A673 (cell line): ENCODE measurements at regions not wholly inside any gene's neighbourhood (a gene's known extent, or its start where the extent isn't known, plus 50 kb on each side); places are given as distances from the start of the nearest gene placed in this dataset.

Source experiments
- BruUV-seq: library from RNA; stranded (reverse); fragments of 400-500 nt; replicated peaks from 2 replicates; lab custom pipeline; 2021; lab: Mats Ljungman, UMichigan
- CTCF ChIA-PET: fragments of 300-600 bp; sonication (Branson Sonifier 250); formaldehyde crosslinking; loops from one replicate; lab custom pipeline; 2022; ENCODE audit warnings: antibody characterized with exemption; lab: Charles Lee
- POLR2A ChIA-PET: fragments of 300-600 bp; sonication (Branson Sonifier 250); formaldehyde crosslinking; loops from one replicate; lab custom pipeline; 2022; ENCODE audit warnings: antibody characterized with exemption; ENCODE audit not compliant: low non-redundant PET; lab: Charles Lee
- DNase-seq: peaks from one replicate; pipeline ENCODE4 v3.0.0-alpha.2; 2015; ENCODE audit warnings: low spot score
- H3K27ac ChIP-seq: fragments of 200-600 bp; sonication (generic); 2 replicates; pipeline ENCODE4 v1.5.1; 2016; ENCODE audit warnings: mixed run types, low read depth, mild to moderate bottlenecking, mixed read lengths, antibody characterized with exemption, low read length; ENCODE audit not compliant: poor library complexity, severe bottlenecking
- H3K27me3 ChIP-seq: fragments of 200-600 bp; sonication (generic); replicated peaks from 2 replicates; pipeline ENCODE4 v1.6.1; 2017; ENCODE audit warnings: mixed run types, low read depth, mild to moderate bottlenecking, mixed read lengths, antibody characterized with exemption, low read length; ENCODE audit not compliant: insufficient read depth, poor library complexity
- H3K36me3 ChIP-seq: fragments of 200-600 bp; sonication (generic); 2 replicates; pipeline ENCODE4 v1.6.1; 2016; ENCODE audit warnings: mixed run types, mild to moderate bottlenecking, mixed read lengths, antibody characterized with exemption, low read length; ENCODE audit not compliant: insufficient read depth, poor library complexity, severe bottlenecking
- H3K4me1 ChIP-seq: fragments of 200-600 bp; sonication (generic); 2 replicates; pipeline ENCODE4 v1.6.1; 2017; ENCODE audit warnings: mixed run types, mild to moderate bottlenecking, mixed read lengths, antibody characterized with exemption, low read length; ENCODE audit not compliant: insufficient read depth, poor library complexity, severe bottlenecking
- H3K4me3 ChIP-seq: fragments of 200-600 bp; sonication (generic); 2 replicates; pipeline ENCODE4 v1.5.1; 2016; ENCODE audit warnings: low read depth, mixed run types, mild to moderate bottlenecking, mixed read lengths, low read length; ENCODE audit not compliant: poor library complexity, severe bottlenecking
- H3K9me3 ChIP-seq: fragments of 200-600 bp; sonication (generic); 2 replicates; pipeline ENCODE4 v1.6.1; 2016; ENCODE audit warnings: mixed run types, low read depth, mild to moderate bottlenecking, mixed read lengths, antibody characterized with exemption, low read length; ENCODE audit not compliant: poor library complexity, severe bottlenecking
- EZH2 ChIP-seq: fragments of 200-600 bp; sonication (generic); IDR thresholded peaks from 2 replicates; pipeline ENCODE4 v1.6.1; 2017; ENCODE audit warnings: borderline replicate concordance, low read depth, mild to moderate bottlenecking, mixed read lengths, antibody characterized with exemption, low read length; ENCODE audit not compliant: poor library complexity, severe bottlenecking
- intact Hi-C: fragments of 100-400 bp; cut with micrococcal nuclease; formaldehyde crosslinking; loops from one replicate; pipeline ENCODE4 v1.10.0; 2022; ENCODE audit not compliant: unreplicated experiment
- TF ChIP-seq, protein P1 (sequence below): fragments of 300-800, 200-600 bp; sonication (generic); conservative IDR thresholded peaks from 2 replicates; pipeline ENCODE4 v1.5.1; 2017; ENCODE audit warnings: low read depth, mild to moderate bottlenecking, antibody characterized with exemption, low read length, moderate library complexity, mixed read lengths

DNA sequence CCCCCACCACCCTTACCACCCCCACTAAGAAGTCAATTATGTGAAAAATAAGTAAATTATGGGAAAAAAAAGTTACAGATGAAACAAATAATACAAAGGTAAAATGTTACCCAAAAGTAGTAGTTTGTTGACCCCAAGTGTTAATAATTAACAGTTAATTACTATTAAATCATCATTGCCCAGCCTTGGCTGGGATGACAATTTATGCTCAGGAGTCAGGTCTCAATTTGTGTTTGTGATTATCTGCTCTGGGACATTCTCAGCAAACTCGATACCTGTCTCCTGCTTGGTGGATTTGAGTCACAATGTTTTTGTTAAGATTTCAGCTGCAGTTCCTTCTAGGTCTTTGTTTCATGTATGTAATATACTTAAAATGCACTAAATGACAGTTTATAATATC, 172.3 kb upstream of the IRX3 start:
- H3K36me3 ChIP-seq: no peaks in the 10 kb centered on the region
- H3K27me3 ChIP-seq: no peaks in the 10 kb centered on the region
- no peak overlapping the region for H3K4me3 ChIP-seq
- TF ChIP-seq, protein P1, sequence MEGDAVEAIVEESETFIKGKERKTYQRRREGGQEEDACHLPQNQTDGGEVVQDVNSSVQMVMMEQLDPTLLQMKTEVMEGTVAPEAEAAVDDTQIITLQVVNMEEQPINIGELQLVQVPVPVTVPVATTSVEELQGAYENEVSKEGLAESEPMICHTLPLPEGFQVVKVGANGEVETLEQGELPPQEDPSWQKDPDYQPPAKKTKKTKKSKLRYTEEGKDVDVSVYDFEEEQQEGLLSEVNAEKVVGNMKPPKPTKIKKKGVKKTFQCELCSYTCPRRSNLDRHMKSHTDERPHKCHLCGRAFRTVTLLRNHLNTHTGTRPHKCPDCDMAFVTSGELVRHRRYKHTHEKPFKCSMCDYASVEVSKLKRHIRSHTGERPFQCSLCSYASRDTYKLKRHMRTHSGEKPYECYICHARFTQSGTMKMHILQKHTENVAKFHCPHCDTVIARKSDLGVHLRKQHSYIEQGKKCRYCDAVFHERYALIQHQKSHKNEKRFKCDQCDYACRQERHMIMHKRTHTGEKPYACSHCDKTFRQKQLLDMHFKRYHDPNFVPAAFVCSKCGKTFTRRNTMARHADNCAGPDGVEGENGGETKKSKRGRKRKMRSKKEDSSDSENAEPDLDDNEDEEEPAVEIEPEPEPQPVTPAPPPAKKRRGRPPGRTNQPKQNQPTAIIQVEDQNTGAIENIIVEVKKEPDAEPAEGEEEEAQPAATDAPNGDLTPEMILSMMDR: no peak
- no peak for TF ChIP-seq EZH2
- no peak for DNase-seq
- peaks cover 62% of the 10 kb centered on the region for H3K4me1 ChIP-seq
- ChIA-PET CTCF (no interaction called here), POLR2A (interaction anchor here (0.6 kb wide), 1 partner anchor 8 kb away, joined by 4 read pairs; no protein-coding TSS in a partner anchor)
- H3K9me3 ChIP-seq: peaks cover 13% of the 10 kb centered on the region
- no peak overlapping the region for H3K27ac ChIP-seq
- intact Hi-C loops: loop anchor here (10.0 kb wide), 1 partner anchor 466 kb away; no protein-coding TSS in a partner anchor
- BruUV-seq: no TSS peak

DNA sequence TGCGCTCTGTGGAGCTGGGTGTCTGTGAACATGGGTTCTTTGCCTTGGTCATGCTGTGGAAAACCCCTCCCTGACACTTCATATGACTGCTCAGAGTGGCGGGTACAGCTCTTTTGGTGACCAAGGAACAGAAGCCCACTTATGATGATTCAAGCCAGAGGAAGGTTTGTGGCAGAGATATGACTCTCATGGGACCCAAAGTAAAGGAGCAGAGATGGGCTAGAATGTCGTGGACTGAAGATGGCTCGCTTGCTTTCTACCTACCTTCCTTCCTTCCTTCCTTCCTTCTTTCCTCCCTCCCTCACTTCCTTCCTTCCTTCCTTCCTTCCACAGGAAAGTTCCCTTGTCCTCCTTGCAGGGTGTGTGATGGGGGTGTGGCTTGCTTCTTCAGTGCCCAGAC, 169.7 kb upstream of the IRX3 start:
- BruUV-seq: no TSS peak
- Histone ChIP-seq H3K27ac (peak overlapping the region; percentile 60), H3K9me3 (no peaks in the 10 kb centered on the region), H3K36me3 (no peaks in the 10 kb centered on the region), H3K4me1 (peaks cover 65% of the 10 kb centered on the region), H3K4me3 (no peak overlapping the region), H3K27me3 (no peaks in the 10 kb centered on the region)
- ChIA-PET POLR2A (no interaction called here), CTCF (no interaction called here)
- peak; percentile 78 for DNase-seq
- intact Hi-C loops: loop anchor here (10.0 kb wide), 1 partner anchor 469 kb away; no protein-coding TSS in a partner anchor
- no peak for TF ChIP-seq EZH2
- TF ChIP-seq, protein P1: no peak

DNA sequence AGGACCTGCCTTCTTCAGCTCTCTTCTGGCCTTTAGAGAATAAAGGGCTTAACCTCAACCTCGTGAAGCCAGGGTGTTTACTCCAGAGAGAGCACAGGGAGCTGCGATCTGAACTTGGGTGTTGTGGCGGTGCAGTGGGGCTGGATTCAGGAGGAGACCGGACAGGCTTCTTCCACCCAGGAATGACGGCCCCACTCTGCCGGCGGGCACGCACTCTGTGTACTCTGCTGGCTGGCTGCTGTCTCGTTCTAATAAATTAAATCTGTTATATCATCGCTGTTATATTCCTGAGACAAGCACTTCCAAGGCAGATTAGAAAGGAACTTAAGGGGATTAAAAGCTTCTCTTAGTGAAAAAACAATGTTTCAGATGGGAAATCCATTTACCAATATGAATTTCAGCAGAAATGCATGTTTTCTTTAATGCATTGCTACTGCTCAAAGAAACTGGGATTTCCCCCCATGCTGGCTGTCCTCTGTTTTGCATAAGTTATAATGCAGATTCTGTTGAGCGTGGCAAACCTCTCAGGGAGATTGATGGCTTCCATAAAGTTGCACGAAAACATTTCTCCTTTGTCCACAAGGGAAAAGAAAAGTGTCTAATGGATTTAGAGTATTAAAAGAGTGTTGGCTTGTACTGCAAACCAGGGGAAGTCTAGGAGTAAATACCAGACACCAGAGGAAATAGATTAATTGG, 168.6 kb upstream of the IRX3 start:
- Histone ChIP-seq H3K27ac (peak overlapping the region; percentile 69), H3K9me3 (no peaks in the 10 kb centered on the region), H3K36me3 (no peaks in the 10 kb centered on the region), H3K27me3 (no peaks in the 10 kb centered on the region), H3K4me1 (peaks cover 58% of the 10 kb centered on the region), H3K4me3 (no peak overlapping the region)
- TF ChIP-seq, protein P1: no peak
- no peak for TF ChIP-seq EZH2
- BruUV-seq: no TSS peak
- CTCF ChIA-PET: no interaction called here
- POLR2A ChIA-PET: interaction anchor here (0.6 kb wide), 1 partner anchor 20 kb away, joined by 4 read pairs; no protein-coding TSS in a partner anchor
- DNase-seq: peak; percentile 93
- intact Hi-C loops: loop anchor here (10.0 kb wide), 1 partner anchor 470 kb away; no protein-coding TSS in a partner anchor
